ENCODE measurements at regions not wholly inside any gene's neighbourhood (a gene's known extent, or its start where the extent isn't known, plus 50 kb on each side); places are given as distances from the start of the nearest gene placed in this dataset.
"Not testable (repeated sequence)": the region's sequence is repeated elsewhere in the genome, so short reads cannot be mapped to it uniquely, and the experiment has no call there.

DNA sequence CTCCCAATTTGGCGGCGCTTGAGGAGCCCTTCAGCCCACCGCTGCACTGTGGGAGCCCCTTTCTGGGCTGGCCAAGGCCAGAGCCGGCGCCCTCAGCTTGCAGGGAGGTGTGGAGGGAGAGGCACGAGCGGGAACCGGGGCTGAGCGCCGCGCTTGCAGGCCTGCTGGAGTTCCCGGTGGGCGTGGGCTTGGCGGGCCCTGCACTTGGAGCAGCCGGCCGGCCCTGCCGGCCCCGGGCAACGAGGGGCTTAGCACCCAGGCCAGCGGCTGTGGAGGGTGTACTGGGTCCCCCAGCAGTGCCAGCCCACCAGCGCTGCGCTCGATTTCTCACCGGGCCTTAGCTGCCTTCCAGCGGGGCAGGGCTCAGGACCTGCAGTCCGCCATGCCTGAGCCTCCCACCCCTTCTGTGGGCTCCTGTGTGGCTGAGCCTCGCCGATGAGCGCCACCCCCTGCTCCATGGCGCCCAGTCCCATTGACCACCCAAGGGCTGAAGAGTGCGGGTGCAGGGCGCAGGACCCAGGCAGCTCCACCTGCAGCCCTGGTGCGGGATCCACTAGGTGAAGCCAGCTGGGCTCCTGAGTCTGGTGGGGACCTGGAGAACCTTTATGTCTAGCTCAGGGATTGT is 815.4 kb upstream of the B3GALT2 start:
- SMC1A ChIA-PET (ENCODE audit: uncharacterized antibody, unreplicated experiment); H3K27ac ChIP-seq (ENCODE audit: control insufficient read depth, insufficient read depth); H3K4me1 ChIP-seq (ENCODE audit: control insufficient read depth, insufficient read depth, low read length); H3K9ac ChIP-seq (ENCODE audit: control insufficient read depth, insufficient read depth, low read length); FAIRE-seq; ATAC-seq; DNase-seq (ENCODE audit: low read depth, low spot score); H3K79me2 ChIP-seq (ENCODE audit: control insufficient read depth, insufficient read depth, low read length); intact Hi-C loops (cut with micrococcal nuclease; ENCODE audit: unreplicated experiment); H3K4me2 ChIP-seq (ENCODE audit: control insufficient read depth, insufficient read depth); BruUV-seq (replicated peaks); RAD21 ChIA-PET (ENCODE audit: unreplicated experiment); POLR2A ChIA-PET; H2AFZ ChIP-seq (ENCODE audit: control insufficient read depth, low read depth, low read length); H3K27me3 ChIP-seq (replicated peaks in 1 of 2; ENCODE audit: control insufficient read depth in 2 of 2, insufficient read depth in 2 of 2, low read length in 1 of 2); H3K36me3 ChIP-seq (ENCODE audit: control insufficient read depth in 2 of 2, insufficient read depth in 2 of 2, low read length in 1 of 2); in situ Hi-C loops (cut with MboI); H4K20me1 ChIP-seq (ENCODE audit: control insufficient read depth, insufficient read depth); H3K9me3 ChIP-seq (replicated peaks; ENCODE audit: control insufficient read depth, insufficient read depth, low read length); H3K4me3 ChIP-seq; CTCF ChIA-PET: not testable (repeated sequence)
- whole genome bisulfite sequencing (ENCODE audit: insufficient coverage, insufficient replicate concordance, low lambda C conversion rate, missing lambda C conversion rate), result 63% methylated on average over 24 of the region's 33 CpGs

DNA sequence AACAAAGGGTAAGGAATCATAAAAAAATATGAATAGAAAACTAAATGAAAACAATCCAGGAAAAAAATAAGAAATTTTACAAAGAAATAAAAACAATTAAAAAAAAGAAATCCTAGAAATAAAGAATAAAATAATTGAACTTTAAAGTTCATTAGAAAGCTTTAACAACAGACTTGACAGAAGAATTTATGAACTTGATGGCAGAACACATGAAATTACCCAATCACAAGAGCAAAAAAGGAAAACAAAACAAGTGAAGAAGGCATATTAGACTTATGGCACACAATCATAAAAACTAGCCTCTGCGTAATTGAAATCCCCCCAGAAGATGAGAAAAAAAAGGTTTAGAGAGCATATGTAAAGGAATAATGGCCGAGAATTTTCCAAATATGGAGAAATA is 802.5 kb upstream of the B3GALT2 start:
- ATAC-seq (no peak), DNase-seq (ENCODE audit: low read depth, low spot score) (no peak), FAIRE-seq (no peak)
- 16% methylated on average over 2 of the region's 2 CpGs for WGBS (ENCODE audit: insufficient coverage, insufficient replicate concordance, low lambda C conversion rate, missing lambda C conversion rate)
- Histone ChIP-seq H3K27me3 (replicated peaks in 1 of 2; ENCODE audit: control insufficient read depth in 2 of 2, insufficient read depth in 2 of 2, low read length in 1 of 2) (no peaks in the 10 kb centered on the region), H3K36me3 (ENCODE audit: control insufficient read depth in 2 of 2, insufficient read depth in 2 of 2, low read length in 1 of 2) (no peaks in the 10 kb centered on the region), H3K9me3 (replicated peaks; ENCODE audit: control insufficient read depth, insufficient read depth, low read length) (peaks cover 2% of the 10 kb centered on the region; the same call in 1 of the 3 replicates), H3K79me2 (ENCODE audit: control insufficient read depth, insufficient read depth, low read length) (no peaks in the 10 kb centered on the region), H3K9ac (ENCODE audit: control insufficient read depth, insufficient read depth, low read length) (no peak overlapping the region), H3K4me1 (ENCODE audit: control insufficient read depth, insufficient read depth, low read length) (no peaks in the 10 kb centered on the region), H2AFZ (ENCODE audit: control insufficient read depth, low read depth, low read length) (no peak overlapping the region), H4K20me1 (ENCODE audit: control insufficient read depth, insufficient read depth) (no peaks in the 10 kb centered on the region), H3K4me3 (no peak overlapping the region), H3K4me2 (ENCODE audit: control insufficient read depth, insufficient read depth) (no peak overlapping the region), H3K27ac (ENCODE audit: control insufficient read depth, insufficient read depth) (no peak overlapping the region)
- BruUV-seq (replicated peaks), result no TSS peak
- in situ Hi-C loops (cut with MboI) (no loop called here), intact Hi-C loops (cut with micrococcal nuclease; ENCODE audit: unreplicated experiment) (no loop called here)
- RAD21 ChIA-PET (ENCODE audit: unreplicated experiment), result no interaction called here
- SMC1A ChIA-PET (ENCODE audit: uncharacterized antibody, unreplicated experiment), result interaction anchor here (1.2 kb wide), 1 partner anchor 8 kb away, joined by 3 read pairs; no protein-coding TSS in a partner anchor
- CTCF ChIA-PET, result no interaction called here
- POLR2A ChIA-PET, result no interaction called here
- TF ChIP-seq POLR2AphosphoS5 (IDR thresholded peaks at IDR 0.05; ENCODE audit: low read length), result no peak
- TF ChIP-seq, protein P1, sequence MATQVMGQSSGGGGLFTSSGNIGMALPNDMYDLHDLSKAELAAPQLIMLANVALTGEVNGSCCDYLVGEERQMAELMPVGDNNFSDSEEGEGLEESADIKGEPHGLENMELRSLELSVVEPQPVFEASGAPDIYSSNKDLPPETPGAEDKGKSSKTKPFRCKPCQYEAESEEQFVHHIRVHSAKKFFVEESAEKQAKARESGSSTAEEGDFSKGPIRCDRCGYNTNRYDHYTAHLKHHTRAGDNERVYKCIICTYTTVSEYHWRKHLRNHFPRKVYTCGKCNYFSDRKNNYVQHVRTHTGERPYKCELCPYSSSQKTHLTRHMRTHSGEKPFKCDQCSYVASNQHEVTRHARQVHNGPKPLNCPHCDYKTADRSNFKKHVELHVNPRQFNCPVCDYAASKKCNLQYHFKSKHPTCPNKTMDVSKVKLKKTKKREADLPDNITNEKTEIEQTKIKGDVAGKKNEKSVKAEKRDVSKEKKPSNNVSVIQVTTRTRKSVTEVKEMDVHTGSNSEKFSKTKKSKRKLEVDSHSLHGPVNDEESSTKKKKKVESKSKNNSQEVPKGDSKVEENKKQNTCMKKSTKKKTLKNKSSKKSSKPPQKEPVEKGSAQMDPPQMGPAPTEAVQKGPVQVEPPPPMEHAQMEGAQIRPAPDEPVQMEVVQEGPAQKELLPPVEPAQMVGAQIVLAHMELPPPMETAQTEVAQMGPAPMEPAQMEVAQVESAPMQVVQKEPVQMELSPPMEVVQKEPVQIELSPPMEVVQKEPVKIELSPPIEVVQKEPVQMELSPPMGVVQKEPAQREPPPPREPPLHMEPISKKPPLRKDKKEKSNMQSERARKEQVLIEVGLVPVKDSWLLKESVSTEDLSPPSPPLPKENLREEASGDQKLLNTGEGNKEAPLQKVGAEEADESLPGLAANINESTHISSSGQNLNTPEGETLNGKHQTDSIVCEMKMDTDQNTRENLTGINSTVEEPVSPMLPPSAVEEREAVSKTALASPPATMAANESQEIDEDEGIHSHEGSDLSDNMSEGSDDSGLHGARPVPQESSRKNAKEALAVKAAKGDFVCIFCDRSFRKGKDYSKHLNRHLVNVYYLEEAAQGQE (IDR thresholded peaks at IDR 0.05; ENCODE audit: low read depth, low read length), result no peak
- no peak for TF ChIP-seq SIX5 (IDR thresholded peaks at IDR 0.05; ENCODE audit: low read depth, low read length, severe bottlenecking)
- no peak for TF ChIP-seq RAD51 (IDR thresholded peaks at IDR 0.05)
- no peak for TF ChIP-seq ZNF384 (IDR thresholded peaks at IDR 0.05; ENCODE audit: borderline replicate concordance, low read depth, low read length)
- TF ChIP-seq, protein P2, sequence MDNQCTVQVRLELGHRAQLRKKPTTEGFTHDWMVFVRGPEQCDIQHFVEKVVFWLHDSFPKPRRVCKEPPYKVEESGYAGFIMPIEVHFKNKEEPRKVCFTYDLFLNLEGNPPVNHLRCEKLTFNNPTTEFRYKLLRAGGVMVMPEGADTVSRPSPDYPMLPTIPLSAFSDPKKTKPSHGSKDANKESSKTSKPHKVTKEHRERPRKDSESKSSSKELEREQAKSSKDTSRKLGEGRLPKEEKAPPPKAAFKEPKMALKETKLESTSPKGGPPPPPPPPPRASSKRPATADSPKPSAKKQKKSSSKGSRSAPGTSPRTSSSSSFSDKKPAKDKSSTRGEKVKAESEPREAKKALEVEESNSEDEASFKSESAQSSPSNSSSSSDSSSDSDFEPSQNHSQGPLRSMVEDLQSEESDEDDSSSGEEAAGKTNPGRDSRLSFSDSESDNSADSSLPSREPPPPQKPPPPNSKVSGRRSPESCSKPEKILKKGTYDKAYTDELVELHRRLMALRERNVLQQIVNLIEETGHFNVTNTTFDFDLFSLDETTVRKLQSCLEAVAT (IDR thresholded peaks at IDR 0.05), result no peak
- TF ChIP-seq ASH2L (IDR thresholded peaks at IDR 0.05; ENCODE audit: borderline replicate concordance, low read depth), result no peak
- TF ChIP-seq MYC (IDR thresholded peaks at IDR 0.05; ENCODE audit: insufficient read depth, insufficient read length, insufficient replicate concordance, low read length, severe bottlenecking), result no peak
- TF ChIP-seq KDM1A (IDR thresholded peaks at IDR 0.05; ENCODE audit: borderline replicate concordance), result no peak
- TF ChIP-seq TCF12 (IDR thresholded peaks at IDR 0.05; ENCODE audit: low read depth, low read length), result no peak
- no peak for TF ChIP-seq ESRRA (IDR thresholded peaks at IDR 0.05; ENCODE audit: low read length)
- TF ChIP-seq JUNB (IDR thresholded peaks at IDR 0.05), result no peak
- no peak for TF ChIP-seq YY1 (IDR thresholded peaks at IDR 0.05; ENCODE audit: low read depth, low read length)
- no peak for TF ChIP-seq TARDBP (IDR thresholded peaks at IDR 0.05; ENCODE audit: borderline replicate concordance)
